ENCODE measurements at regions not wholly inside any gene's neighbourhood (a gene's known extent, or its start where the extent isn't known, plus 50 kb on each side); places are given as distances from the start of the nearest gene placed in this dataset.
A peak's percentile ranks its signal among the peaks of the same experiment; 100 is the strongest.
"Not testable (repeated sequence)": the region's sequence is repeated elsewhere in the genome, so short reads cannot be mapped to it uniquely, and the experiment has no call there.

DNA sequence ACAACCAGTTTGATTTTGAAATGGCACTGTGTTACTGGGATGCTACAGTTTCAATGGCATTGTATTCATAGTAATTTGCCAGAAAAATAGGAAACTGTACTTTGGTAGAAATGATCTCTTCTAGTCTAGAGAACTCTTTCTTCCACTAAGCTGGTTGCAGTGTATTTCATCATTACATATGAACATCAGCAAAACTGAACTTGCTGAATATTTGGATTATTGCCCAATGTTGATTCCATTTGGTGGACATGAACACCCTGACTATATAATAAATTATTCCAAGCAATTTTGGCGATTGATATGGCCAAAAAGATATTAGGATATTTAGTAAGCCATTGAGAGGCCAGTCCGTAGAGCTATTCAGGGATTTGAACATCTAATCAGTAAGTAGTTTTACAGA, 191.8 kb upstream of the CXorf66 start:
- Mint-ChIP-seq H3K27ac (ENCODE audit: unreplicated experiment) (no peak overlapping the region), H3K36me3 (ENCODE audit: unreplicated experiment) (no peaks in the 10 kb centered on the region), H3K4me3 (ENCODE audit: unreplicated experiment) (no peak overlapping the region), H3K9me3 (ENCODE audit: unreplicated experiment) (no peaks in the 10 kb centered on the region), H3K4me1 (ENCODE audit: low read depth, unreplicated experiment) (no peaks in the 10 kb centered on the region), H3K27me3 (ENCODE audit: unreplicated experiment) (no peaks in the 10 kb centered on the region)
- DNase-seq, result no peak
- TF ChIP-seq, protein P1, sequence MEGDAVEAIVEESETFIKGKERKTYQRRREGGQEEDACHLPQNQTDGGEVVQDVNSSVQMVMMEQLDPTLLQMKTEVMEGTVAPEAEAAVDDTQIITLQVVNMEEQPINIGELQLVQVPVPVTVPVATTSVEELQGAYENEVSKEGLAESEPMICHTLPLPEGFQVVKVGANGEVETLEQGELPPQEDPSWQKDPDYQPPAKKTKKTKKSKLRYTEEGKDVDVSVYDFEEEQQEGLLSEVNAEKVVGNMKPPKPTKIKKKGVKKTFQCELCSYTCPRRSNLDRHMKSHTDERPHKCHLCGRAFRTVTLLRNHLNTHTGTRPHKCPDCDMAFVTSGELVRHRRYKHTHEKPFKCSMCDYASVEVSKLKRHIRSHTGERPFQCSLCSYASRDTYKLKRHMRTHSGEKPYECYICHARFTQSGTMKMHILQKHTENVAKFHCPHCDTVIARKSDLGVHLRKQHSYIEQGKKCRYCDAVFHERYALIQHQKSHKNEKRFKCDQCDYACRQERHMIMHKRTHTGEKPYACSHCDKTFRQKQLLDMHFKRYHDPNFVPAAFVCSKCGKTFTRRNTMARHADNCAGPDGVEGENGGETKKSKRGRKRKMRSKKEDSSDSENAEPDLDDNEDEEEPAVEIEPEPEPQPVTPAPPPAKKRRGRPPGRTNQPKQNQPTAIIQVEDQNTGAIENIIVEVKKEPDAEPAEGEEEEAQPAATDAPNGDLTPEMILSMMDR (IDR thresholded peaks at IDR 0.05; ENCODE audit: partially characterized antibody, unreplicated experiment), result no peak

- Mint-ChIP-seq H3K36me3 (ENCODE audit: unreplicated experiment) (no peaks in the 10 kb centered on the region), H3K27me3 (ENCODE audit: unreplicated experiment) (no peaks in the 10 kb centered on the region)
Measured at GRCh38 chrX:140151316-140151715, 186.0 kb upstream of the CXorf66 start.

DNA sequence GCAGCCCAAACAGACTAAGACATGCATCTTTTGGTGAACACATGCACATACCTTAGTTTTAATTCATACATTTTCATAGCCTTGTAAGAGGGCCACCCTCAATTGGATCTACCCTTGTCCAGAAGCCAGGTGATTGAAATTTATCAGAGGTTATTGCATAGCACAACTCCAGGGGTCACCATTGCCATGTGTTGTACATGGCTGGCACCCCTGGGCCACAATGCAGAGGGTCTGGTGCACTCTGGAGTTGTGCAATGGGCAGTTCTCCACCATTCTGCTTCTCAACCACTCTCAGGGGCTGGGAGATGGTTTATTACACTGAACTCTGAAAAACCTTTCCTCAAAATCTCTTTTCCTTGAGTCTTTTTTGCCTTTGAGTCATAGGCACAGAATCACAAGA, 184.4 kb upstream of the CXorf66 start:
- Mint-ChIP-seq H3K4me3 (ENCODE audit: unreplicated experiment) (no peak overlapping the region), H3K4me1 (ENCODE audit: low read depth, unreplicated experiment) (no peaks in the 10 kb centered on the region), H3K9me3 (ENCODE audit: unreplicated experiment) (no peaks in the 10 kb centered on the region), H3K36me3 (ENCODE audit: unreplicated experiment) (no peaks in the 10 kb centered on the region), H3K27ac (ENCODE audit: unreplicated experiment) (no peak overlapping the region), H3K27me3 (ENCODE audit: unreplicated experiment) (no peaks in the 10 kb centered on the region)
- DNase-seq, result no peak
- TF ChIP-seq, protein P1 (IDR thresholded peaks at IDR 0.05; ENCODE audit: partially characterized antibody, unreplicated experiment), result no peak

More at GRCh38 chrX:140151316-140151715, 186.0 kb upstream of the CXorf66 start:
- Mint-ChIP-seq H3K27ac (ENCODE audit: unreplicated experiment) (no peak overlapping the region), H3K9me3 (ENCODE audit: unreplicated experiment) (no peaks in the 10 kb centered on the region), H3K4me3 (ENCODE audit: unreplicated experiment) (no peak overlapping the region), H3K4me1 (ENCODE audit: low read depth, unreplicated experiment) (no peaks in the 10 kb centered on the region)
- TF ChIP-seq, protein P1 (IDR thresholded peaks at IDR 0.05; ENCODE audit: partially characterized antibody, unreplicated experiment), result no peak
- no peak for DNase-seq

DNA sequence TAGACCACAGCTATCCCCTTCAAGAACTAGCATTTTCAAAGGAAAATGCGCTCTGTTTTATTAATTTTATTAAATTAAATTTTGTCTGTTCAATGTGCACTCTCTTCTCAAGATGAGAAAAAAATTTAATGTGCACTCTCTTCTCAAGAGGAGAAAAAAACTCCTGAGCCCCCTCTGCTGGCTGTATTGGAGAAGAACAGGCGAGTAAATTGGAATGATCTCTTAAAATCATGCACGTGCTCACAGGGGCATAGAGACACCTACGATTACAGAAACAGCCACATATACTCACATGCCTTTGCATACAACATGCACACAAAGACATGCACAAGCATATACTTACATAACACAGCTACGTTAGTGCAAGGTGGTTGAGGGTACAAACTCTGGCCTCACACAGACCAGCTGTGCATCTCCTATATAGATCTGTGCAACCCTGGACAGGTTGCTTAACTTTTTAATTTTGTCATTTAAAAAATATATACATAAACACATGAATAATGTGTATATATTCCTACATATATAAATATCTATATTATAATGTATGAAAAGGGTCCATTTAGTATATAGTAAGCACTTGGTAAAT, 176.2 kb upstream of the CXorf66 start:
- Mint-ChIP-seq H3K27ac (ENCODE audit: unreplicated experiment) (no peak overlapping the region), H3K9me3 (ENCODE audit: unreplicated experiment) (no peaks in the 10 kb centered on the region), H3K4me1 (ENCODE audit: low read depth, unreplicated experiment) (no peaks in the 10 kb centered on the region), H3K36me3 (ENCODE audit: unreplicated experiment) (no peaks in the 10 kb centered on the region), H3K27me3 (ENCODE audit: unreplicated experiment) (no peaks in the 10 kb centered on the region), H3K4me3 (ENCODE audit: unreplicated experiment) (no peak overlapping the region)
- TF ChIP-seq, protein P1 (IDR thresholded peaks at IDR 0.05; ENCODE audit: partially characterized antibody, unreplicated experiment), result peak; percentile 68
- DNase-seq, result peak; percentile 23

GRCh38 chrX:140138492-140138891, 173.2 kb upstream of the CXorf66 start:
- H3K4me3 Mint-ChIP-seq (ENCODE audit: unreplicated experiment); H3K9me3 Mint-ChIP-seq (ENCODE audit: unreplicated experiment); DNase-seq; H3K27ac Mint-ChIP-seq (ENCODE audit: unreplicated experiment); H3K4me1 Mint-ChIP-seq (ENCODE audit: low read depth, unreplicated experiment); H3K27me3 Mint-ChIP-seq (ENCODE audit: unreplicated experiment); H3K36me3 Mint-ChIP-seq (ENCODE audit: unreplicated experiment): not testable (repeated sequence)

- H3K36me3 Mint-ChIP-seq (ENCODE audit: unreplicated experiment); H3K9me3 Mint-ChIP-seq (ENCODE audit: unreplicated experiment); DNase-seq; H3K27ac Mint-ChIP-seq (ENCODE audit: unreplicated experiment); H3K27me3 Mint-ChIP-seq (ENCODE audit: unreplicated experiment); H3K4me3 Mint-ChIP-seq (ENCODE audit: unreplicated experiment); H3K4me1 Mint-ChIP-seq (ENCODE audit: low read depth, unreplicated experiment): not testable (repeated sequence)
Measured at GRCh38 chrX:140138065-140138464, 172.7 kb upstream of the CXorf66 start.

Data from glutamatergic neuron (in vitro differentiated cells).